ENCODE measurements at regions not wholly inside any gene's neighbourhood (a gene's known extent, or its start where the extent isn't known, plus 50 kb on each side); places are given as distances from the start of the nearest gene placed in this dataset.
A peak's percentile ranks its signal among the peaks of the same experiment; 100 is the strongest.
"Not testable (repeated sequence)": the region's sequence is repeated elsewhere in the genome, so short reads cannot be mapped to it uniquely, and the experiment has no call there.

- DNase-seq (no peak), ATAC-seq (no peak)
- H3K27me3 ChIP-seq (ENCODE audit: low read depth): no peaks in the 10 kb centered on the region
- intact Hi-C loops (cut with DNase I): no loop called here
- no peak for TF ChIP-seq CTCF (IDR thresholded peaks at IDR 0.05)
- no peak overlapping the region for H3K27ac ChIP-seq
- no peaks in the 10 kb centered on the region for H3K36me3 ChIP-seq
- no peaks in the 10 kb centered on the region for H3K9me3 ChIP-seq
- no peak overlapping the region for H3K4me3 ChIP-seq
- no peaks in the 10 kb centered on the region for H3K4me1 ChIP-seq
These were observed 470.7 kb upstream of the TRPC7 start for GRCh38 chr5:136836093-136836492.

GRCh38 chr5:136820848-136821247 lies 455.5 kb upstream of the TRPC7 start:
- no peaks in the 10 kb centered on the region for H3K4me1 ChIP-seq
- no peak for TF ChIP-seq CTCF (IDR thresholded peaks at IDR 0.05)
- no peaks in the 10 kb centered on the region for H3K27me3 ChIP-seq (ENCODE audit: low read depth)
- H3K36me3 ChIP-seq: no peaks in the 10 kb centered on the region
- no peaks in the 10 kb centered on the region for H3K9me3 ChIP-seq
- no peak overlapping the region for H3K4me3 ChIP-seq
- DNase-seq (no peak), ATAC-seq (no peak)
- intact Hi-C loops (cut with DNase I): no loop called here
- no peak overlapping the region for H3K27ac ChIP-seq

- Histone ChIP-seq H3K4me3 (no peak overlapping the region), H3K9me3 (no peaks in the 10 kb centered on the region), H3K4me1 (no peaks in the 10 kb centered on the region), H3K27me3 (ENCODE audit: low read depth) (no peaks in the 10 kb centered on the region), H3K36me3 (no peaks in the 10 kb centered on the region), H3K27ac (no peak overlapping the region)
- intact Hi-C loops (cut with DNase I): no loop called here
- ATAC-seq: peak in 1 of 2 donors; percentile 13
- DNase-seq: no peak
- TF ChIP-seq CTCF (IDR thresholded peaks at IDR 0.05): no peak
These were observed 454.4 kb upstream of the TRPC7 start for GRCh38 chr5:136819526-136820302.

GRCh38 chr5:136816327-136816726 lies 451.0 kb upstream of the TRPC7 start:
- DNase-seq: no peak
- Histone ChIP-seq H3K4me1 (no peaks in the 10 kb centered on the region), H3K4me3 (no peak overlapping the region), H3K27ac (no peak overlapping the region), H3K9me3 (no peaks in the 10 kb centered on the region), H3K27me3 (ENCODE audit: low read depth) (no peaks in the 10 kb centered on the region), H3K36me3 (no peaks in the 10 kb centered on the region)
- TF ChIP-seq CTCF (IDR thresholded peaks at IDR 0.05): no peak
- no peak for ATAC-seq
- intact Hi-C loops (cut with DNase I): no loop called here

- no peak for ATAC-seq
- no peaks in the 10 kb centered on the region for H3K4me1 ChIP-seq
- no peak overlapping the region for H3K27ac ChIP-seq
- no peaks in the 10 kb centered on the region for H3K27me3 ChIP-seq (ENCODE audit: low read depth)
- intact Hi-C loops (cut with DNase I): no loop called here
- no peak for TF ChIP-seq CTCF (IDR thresholded peaks at IDR 0.05)
- H3K9me3 ChIP-seq: no peaks in the 10 kb centered on the region
- H3K36me3 ChIP-seq: no peaks in the 10 kb centered on the region
- DNase-seq: no peak
- H3K4me3 ChIP-seq: no peak overlapping the region
These were observed 449.5 kb upstream of the TRPC7 start for GRCh38 chr5:136814619-136815378.

GRCh38 chr5:136812270-136812669 lies 446.9 kb upstream of the TRPC7 start:
- H3K27me3 ChIP-seq (ENCODE audit: low read depth); H3K27ac ChIP-seq; H3K36me3 ChIP-seq; intact Hi-C loops (cut with DNase I); H3K9me3 ChIP-seq; H3K4me3 ChIP-seq; H3K4me1 ChIP-seq; ATAC-seq; DNase-seq: not testable (repeated sequence)
